ES-I3 (cell line): ENCODE measurements at regions not wholly inside any gene's neighbourhood (a gene's known extent, or its start where the extent isn't known, plus 50 kb on each side); places are given as distances from the start of the nearest gene placed in this dataset.
"Not testable (repeated sequence)": the region's sequence is repeated elsewhere in the genome, so short reads cannot be mapped to it uniquely, and the experiment has no call there.

ENCODE experiments used
- H3K36me3 ChIP-seq: 2 replicates; pipeline ENCODE4 v1.6.1; 2013; ENCODE audit warnings: mild to moderate bottlenecking, low read length, control low read depth, moderate library complexity; ENCODE audit not compliant: insufficient read depth
- H3K4me1 ChIP-seq: 2 replicates; pipeline ENCODE4 v1.6.1; 2013; ENCODE audit warnings: mild to moderate bottlenecking, control low read depth, low read length; ENCODE audit not compliant: insufficient read depth
- H3K9ac ChIP-seq: 2 replicates; pipeline ENCODE4 v1.6.1; 2013; ENCODE audit warnings: low read depth, mild to moderate bottlenecking, low read length, moderate library complexity
- H3K9me3 ChIP-seq: 2 replicates; pipeline ENCODE4 v1.6.1; 2013; ENCODE audit warnings: mild to moderate bottlenecking, low read length, moderate library complexity; ENCODE audit not compliant: control insufficient read depth, insufficient read depth

DNA sequence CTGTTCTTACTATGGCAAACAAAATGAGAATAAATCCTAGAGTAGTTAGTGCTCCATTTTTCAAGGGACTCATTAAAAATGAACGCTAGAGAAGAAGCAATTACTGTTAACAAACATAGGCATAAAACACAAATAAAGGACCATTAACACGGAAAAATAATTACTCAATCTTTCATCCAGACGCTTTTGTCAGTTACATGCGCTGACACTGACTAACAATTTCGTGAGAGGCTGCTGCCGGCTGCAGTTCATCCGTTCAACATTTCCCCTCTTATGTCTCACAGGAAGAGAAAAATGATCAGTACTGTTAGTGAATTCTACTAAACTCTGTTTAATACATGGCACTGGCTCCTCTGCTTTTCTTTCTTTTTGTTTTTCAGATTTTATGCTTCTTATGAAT, 472.7 kb upstream of the FLRT2 start:
- Histone ChIP-seq H3K9ac (no peak overlapping the region), H3K36me3 (peaks cover 3% of the 10 kb centered on the region; the same call in 1 of the 2 replicates), H3K4me1 (no peaks in the 10 kb centered on the region), H3K9me3 (peaks cover 13% of the 10 kb centered on the region)

DNA sequence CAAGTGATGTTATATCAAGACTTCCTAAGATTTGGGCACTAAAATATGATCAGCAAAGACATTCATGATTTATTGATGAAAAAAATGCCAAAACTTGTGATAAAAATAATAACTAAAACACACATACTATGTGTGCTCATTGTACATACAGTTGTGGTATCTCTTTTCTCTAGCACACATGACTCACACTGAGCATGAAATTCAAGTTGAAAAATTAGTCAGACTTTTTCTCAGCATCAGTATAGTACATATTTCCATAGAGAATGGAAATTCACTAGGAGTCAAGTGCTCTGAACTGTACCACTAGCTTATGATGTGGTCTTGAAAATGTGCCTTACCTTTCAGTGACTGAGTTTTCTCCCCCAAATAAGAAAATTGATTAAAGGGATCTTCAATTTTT, 471.8 kb upstream of the FLRT2 start:
- Histone ChIP-seq H3K9ac (no peak overlapping the region), H3K4me1 (no peaks in the 10 kb centered on the region), H3K9me3 (peaks cover 6% of the 10 kb centered on the region; the same call in 1 of the 2 replicates), H3K36me3 (no peaks in the 10 kb centered on the region; the same call in 1 of the 2 replicates)

DNA sequence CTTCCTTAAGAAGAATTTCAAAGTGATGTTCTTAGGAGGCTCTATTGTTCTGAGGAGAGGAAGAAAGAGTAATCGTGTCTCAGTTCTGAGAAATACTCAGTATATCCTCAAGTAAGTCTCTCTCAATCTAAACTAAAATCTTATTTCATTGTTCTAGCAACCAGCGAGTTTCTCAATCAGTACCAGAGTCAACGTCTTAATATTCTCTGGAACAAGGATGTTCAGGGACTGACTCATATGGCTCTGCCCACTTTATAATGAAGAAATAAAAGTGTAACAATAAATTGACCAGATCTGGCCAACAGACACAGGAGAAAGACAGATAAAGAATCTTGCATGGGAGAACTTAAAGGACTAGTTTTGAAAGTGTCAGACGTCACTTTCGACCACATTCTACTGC, 469.8 kb upstream of the FLRT2 start:
- Histone ChIP-seq H3K9ac (no peak overlapping the region), H3K9me3 (no peaks in the 10 kb centered on the region), H3K4me1 (no peaks in the 10 kb centered on the region), H3K36me3 (no peaks in the 10 kb centered on the region; the same call in 1 of the 2 replicates)

DNA sequence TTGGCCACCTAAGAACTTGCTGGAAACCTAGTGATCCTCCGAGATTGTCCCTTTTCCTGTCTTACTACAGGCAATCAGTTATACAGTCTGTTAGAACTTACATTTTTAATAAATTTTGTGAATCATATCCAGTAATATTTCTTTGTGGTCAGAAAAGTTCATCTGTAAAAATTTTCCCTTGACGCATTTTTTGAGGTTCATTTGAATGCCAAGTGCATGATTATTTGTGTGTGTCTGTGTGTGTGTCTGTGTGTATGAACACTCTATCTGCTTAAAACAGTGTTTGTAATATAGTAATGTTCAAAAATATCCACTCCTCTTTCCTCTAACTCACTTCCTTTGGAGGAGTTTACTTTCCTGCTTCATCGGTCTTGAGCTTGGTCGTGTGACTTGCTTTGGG, 468.7 kb upstream of the FLRT2 start:
- Histone ChIP-seq H3K9me3 (no peaks in the 10 kb centered on the region), H3K9ac (no peak overlapping the region), H3K36me3 (no peaks in the 10 kb centered on the region; the same call in 1 of the 2 replicates), H3K4me1 (no peaks in the 10 kb centered on the region)

DNA sequence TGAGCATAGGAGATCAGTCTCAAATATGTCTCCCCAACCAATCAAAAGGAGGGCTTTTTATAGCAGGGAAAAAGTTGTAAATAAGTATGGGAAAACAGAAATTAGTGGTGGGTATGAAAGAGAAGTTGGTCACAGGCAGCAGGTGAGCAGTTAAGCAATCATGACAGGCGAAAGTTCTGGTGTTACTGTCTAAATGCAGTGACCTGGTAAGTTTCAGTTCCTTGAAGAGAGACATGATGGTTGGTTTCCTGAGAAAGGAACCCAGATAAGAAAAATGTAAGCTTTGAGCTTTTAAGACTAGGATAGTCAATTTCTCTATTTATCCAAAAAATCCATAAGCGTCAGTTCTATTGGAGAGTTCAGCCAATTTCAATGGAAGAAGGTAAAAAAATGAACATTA, 466.2 kb upstream of the FLRT2 start:
- no peak overlapping the region for H3K9ac ChIP-seq
- H3K9me3 ChIP-seq, result no peaks in the 10 kb centered on the region
- H3K36me3 ChIP-seq, result no peaks in the 10 kb centered on the region; the same call in 1 of the 2 replicates
- no peaks in the 10 kb centered on the region for H3K4me1 ChIP-seq

DNA sequence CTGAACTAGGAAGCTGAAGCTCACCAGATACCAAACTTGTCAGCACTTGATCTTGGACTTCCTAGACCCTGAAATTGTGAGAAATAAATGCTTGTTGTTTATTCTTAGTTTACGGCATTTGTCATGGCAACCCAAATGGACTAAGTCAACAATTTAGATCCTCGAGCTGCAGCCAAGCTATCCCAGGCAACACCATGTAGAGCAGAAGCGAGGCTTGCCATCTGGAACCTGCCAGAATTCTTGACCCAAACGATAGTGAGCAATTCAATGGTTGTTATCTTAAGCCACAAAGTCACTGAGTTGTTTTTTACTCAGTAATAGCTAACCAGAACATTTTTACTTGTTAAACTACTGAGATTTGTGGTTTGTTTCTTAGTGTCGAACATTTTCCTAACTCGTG, 458.5 kb upstream of the FLRT2 start:
- H3K9ac ChIP-seq, result no peak overlapping the region
- no peaks in the 10 kb centered on the region for H3K4me1 ChIP-seq
- no peaks in the 10 kb centered on the region for H3K36me3 ChIP-seq
- H3K9me3 ChIP-seq, result no peaks in the 10 kb centered on the region

DNA sequence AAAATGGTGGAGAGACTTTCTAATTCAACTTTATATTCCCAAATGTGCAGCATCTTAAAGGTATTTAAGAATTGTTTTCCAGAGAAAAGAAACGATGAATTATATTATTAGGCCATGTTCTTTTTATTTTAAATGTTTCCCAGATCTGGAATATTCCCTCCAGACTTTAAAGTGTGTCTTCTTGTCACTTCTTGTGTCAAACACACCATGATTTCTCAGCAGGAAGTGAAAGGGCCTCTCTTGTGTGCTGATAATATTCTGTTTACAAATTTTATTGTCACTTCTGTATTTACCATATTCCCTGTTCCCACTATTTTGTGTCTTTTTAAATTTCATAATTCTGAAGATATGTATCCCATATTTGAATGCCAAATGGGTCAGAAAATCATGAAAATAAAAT, 455.0 kb upstream of the FLRT2 start:
- Histone ChIP-seq H3K9me3 (no peaks in the 10 kb centered on the region), H3K36me3 (no peaks in the 10 kb centered on the region), H3K4me1 (no peaks in the 10 kb centered on the region), H3K9ac (no peak overlapping the region)

DNA sequence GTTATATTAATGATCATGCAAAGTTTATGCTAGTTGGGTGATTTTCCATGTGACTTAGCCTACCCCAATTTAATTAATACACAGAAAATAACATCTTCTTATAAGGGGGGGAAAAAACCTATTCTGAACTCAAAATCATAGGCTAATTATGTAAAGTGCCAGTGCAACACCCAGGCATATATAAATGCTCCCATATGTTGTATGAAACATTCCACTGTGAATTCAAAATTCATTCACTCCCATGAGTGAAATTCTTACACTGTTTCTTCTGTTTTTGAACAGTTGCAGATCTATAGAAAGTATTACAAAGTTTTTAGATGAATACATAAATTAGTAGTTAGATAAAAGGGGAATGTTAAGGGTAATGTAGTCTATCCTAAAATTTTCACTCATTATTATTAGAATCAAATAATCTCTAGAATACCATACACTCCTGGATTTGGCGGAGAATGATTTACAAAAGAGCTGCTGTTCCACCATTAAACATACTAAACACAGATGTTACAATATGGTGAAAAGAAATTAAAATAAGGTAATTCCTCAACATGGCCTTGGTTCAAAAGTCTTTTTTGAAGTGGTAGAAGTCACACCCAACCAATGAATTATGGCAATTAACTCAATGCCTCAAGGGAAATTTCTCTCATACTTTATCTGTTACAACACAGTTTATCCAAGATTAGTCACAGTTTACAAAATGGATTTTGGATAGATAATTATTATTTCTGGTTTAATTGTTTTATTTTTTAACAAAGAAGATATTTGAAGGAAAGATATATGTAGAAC, 454.1 kb upstream of the FLRT2 start:
- no peaks in the 10 kb centered on the region for H3K36me3 ChIP-seq
- no peaks in the 10 kb centered on the region for H3K4me1 ChIP-seq
- no peak overlapping the region for H3K9ac ChIP-seq
- H3K9me3 ChIP-seq, result no peaks in the 10 kb centered on the region

DNA sequence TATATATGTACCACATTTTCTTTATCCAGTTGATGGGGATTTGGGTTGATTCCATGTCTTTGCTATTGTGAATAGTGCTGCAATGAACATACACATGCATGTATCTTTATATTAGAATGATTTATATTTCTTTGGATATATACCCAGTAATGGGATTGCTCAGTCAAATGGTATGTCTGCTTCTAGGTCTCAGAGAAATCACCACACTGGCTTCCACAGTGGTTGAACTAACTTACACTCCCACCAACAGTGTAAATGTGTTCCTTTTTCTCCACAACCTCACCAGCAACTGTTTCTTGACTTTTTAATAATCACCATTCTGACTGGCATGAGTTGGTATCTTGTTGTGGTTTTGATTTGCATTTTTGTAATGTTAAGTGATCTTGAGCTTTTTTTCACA, 452.2 kb upstream of the FLRT2 start:
- not testable (repeated sequence) for H3K9me3 ChIP-seq, H3K36me3 ChIP-seq, H3K4me1 ChIP-seq, H3K9ac ChIP-seq

DNA sequence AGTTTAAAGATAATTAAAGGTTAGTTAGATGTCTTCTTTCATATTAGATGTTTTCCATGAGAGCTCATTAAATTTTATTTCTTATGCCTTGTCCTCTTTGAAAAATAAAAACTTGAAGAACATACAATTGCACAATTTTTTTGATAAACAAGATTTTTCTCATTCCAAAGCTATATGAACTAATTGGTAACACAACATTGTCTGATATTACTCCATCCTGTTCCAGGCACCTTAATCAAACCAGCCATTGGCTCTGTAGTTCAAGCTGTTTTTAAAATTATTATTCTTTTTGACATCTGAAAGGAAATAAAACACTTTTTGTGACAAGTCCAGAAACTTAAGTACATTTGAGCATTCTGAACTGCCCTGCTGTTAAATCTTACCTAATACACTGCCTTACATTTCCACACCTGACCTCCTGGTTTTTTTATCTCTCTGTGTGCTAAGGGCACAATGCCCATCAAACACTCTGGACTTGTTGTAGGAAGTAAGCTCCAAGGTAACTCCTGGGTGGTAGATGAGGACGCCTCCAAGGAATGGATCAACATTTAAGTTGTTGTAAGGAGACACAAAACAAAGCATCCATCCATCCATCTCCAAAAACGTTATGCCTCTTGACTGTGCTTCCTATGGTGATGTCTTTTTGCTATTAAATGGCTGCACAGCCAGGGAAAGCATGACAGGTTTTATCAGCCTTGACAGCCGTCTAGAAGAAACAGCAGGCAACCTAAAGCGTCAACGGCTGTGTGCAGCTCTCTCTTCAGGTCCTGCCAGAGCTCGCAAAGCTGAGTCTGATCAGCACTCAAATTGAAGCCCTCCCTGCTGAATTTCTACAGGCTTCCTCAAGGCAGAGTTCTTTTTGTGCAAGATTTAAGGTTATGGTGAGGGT, 449.9 kb upstream of the FLRT2 start:
- Histone ChIP-seq H3K9ac (no peak overlapping the region), H3K9me3 (no peaks in the 10 kb centered on the region), H3K4me1 (no peaks in the 10 kb centered on the region), H3K36me3 (no peaks in the 10 kb centered on the region; the same call in 1 of the 2 replicates)

DNA sequence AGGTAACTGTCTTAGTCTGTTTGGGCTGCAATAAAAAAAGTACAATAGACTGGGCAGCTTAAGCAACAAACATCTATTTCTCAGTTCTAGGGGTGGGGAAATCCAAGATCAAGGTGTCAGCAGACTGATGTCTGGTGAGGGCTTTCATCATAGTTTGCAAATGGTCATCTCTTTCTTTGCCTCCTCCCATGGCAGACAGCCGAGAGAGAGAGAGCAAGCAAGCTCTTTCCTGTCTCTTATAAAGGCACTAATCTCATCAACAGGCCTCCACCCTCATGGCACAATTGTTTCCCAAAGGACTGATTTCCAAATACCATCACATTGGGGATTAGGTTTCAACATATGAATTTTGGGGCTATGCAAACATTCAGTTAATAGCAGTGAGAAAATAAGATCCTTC, 445.6 kb upstream of the FLRT2 start:
- Histone ChIP-seq H3K9me3 (no peaks in the 10 kb centered on the region), H3K4me1 (no peaks in the 10 kb centered on the region), H3K36me3 (no peaks in the 10 kb centered on the region; the same call in 1 of the 2 replicates)

DNA sequence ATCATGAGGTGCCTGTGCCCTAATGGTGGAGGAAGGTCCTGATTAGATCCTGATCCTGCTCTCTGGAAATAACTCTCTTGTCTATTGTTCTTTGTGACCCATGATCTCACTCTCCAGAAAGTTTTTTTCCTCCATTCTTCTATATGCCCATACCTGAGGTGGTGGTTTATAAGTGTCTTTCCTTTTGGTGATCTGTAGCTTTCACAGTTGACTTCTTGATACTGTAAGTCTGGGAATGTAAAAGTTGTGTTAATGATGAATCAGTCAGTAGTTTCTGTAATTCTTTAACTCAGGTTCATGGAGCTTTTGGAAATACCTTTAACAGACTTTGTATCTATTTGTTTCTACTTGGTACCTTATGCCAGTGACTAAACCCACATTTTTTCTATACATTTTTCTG, 444.0 kb upstream of the FLRT2 start:
- Histone ChIP-seq H3K9me3 (no peaks in the 10 kb centered on the region), H3K36me3 (no peaks in the 10 kb centered on the region; the same call in 1 of the 2 replicates), H3K4me1 (no peaks in the 10 kb centered on the region), H3K9ac (no peak overlapping the region)

More for the DNA sequence above, 445.6 kb upstream of the FLRT2 start:
- H3K9ac ChIP-seq, result no peak overlapping the region

DNA sequence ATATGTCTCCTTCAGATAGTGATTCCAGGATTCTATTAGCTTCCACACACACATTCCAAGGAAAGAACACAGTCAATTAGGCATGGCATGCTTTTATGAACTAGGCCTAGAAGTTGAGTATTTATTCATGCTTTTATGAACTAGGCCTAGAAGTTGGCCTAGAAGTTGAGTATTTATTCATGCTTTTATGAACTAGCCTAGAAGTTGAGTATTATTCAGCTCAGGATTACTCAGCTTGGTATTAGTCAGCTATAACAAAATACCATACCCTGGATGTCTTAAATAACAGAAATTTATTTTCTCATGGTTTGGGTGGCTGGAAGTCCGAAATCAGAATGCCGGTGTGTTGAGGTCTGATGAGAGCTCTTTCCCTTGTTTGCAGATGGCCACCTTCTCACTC, 442.7 kb upstream of the FLRT2 start:
- Histone ChIP-seq H3K9ac (no peak overlapping the region), H3K9me3 (no peaks in the 10 kb centered on the region), H3K4me1 (no peaks in the 10 kb centered on the region), H3K36me3 (no peaks in the 10 kb centered on the region; the same call in 1 of the 2 replicates)

DNA sequence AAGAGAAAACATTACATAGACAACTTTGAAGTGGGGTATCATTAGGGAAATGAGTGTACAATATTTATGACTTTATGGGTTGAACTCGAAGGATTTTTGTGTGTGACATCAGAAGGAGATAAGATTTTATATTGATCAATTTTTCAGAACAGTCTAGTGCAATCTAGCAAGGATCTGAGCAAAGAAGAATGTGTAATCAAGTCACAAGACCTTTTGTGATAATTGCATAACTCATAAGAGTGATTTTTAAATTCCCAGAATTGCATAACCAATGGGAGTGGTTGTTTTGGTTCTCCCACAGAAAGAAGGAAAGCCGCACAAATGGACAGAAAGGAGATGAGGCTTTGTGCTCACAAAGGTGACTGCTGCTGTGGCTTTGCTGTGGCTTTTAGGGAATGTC, 441.8 kb upstream of the FLRT2 start:
- no peaks in the 10 kb centered on the region for H3K4me1 ChIP-seq
- H3K36me3 ChIP-seq, result no peaks in the 10 kb centered on the region; the same call in 1 of the 2 replicates
- H3K9ac ChIP-seq, result no peak overlapping the region

DNA sequence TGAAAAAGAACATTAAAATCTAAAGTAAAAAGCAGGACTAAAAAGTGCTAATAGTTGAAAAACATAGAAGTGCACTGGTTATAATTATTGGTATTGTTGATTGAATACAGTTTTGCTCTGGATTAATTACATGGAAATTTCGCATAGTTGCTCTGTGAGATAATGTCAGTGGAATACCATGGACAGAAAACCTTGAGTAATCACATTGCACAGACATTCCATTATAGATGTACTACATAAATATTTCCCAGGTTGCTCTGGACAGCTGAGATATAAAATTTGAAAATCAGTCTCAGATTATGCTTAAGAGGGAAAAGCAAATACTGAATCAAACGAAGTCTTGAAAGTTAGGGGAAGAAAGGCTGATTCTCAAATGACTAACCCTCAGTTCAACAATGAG, 439.3 kb upstream of the FLRT2 start:
- no peak overlapping the region for H3K9ac ChIP-seq
- no peaks in the 10 kb centered on the region for H3K36me3 ChIP-seq
- H3K9me3 ChIP-seq, result no peaks in the 10 kb centered on the region
- H3K4me1 ChIP-seq, result no peaks in the 10 kb centered on the region

More for the DNA sequence above, 441.8 kb upstream of the FLRT2 start:
- no peaks in the 10 kb centered on the region for H3K9me3 ChIP-seq
